ENCODE measurements at regions not wholly inside any gene's neighbourhood (a gene's known extent, or its start where the extent isn't known, plus 50 kb on each side); places are given as distances from the start of the nearest gene placed in this dataset.

DNA sequence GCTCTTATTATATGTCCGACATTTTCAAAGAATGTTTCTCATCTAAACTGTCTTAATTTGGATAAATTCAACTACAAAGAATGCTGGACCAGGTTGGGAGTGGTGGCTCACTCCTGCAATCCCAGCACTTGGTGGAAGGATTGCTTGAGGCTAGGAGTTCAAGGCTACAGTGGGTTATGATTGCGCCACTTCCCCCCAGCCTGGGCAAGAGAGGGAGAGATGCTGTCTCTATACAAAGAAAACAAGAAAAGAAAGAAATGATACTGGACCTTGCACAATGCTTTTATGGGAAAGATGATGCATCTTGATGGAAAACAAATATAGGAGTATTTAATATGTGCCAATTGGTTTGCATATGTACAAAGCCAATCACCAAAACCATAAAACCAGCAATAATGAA is 296.7 kb downstream of the LPIN1 start:
- Histone ChIP-seq H3K4me1 (no peaks in the 10 kb centered on the region), H3K4me3 (no peak overlapping the region), H3K9me3 (no peaks in the 10 kb centered on the region), H3K27me3 (no peaks in the 10 kb centered on the region), H3K27ac (no peak overlapping the region), H3K9ac (ENCODE audit: low read depth in 2 of 2, low read length in 2 of 2) (no peak overlapping the region), H3K36me3 (no peaks in the 10 kb centered on the region)
- intact Hi-C loops (cut with DNase I), result no loop called here
- no peak for DNase-seq
- TF ChIP-seq, protein P1, sequence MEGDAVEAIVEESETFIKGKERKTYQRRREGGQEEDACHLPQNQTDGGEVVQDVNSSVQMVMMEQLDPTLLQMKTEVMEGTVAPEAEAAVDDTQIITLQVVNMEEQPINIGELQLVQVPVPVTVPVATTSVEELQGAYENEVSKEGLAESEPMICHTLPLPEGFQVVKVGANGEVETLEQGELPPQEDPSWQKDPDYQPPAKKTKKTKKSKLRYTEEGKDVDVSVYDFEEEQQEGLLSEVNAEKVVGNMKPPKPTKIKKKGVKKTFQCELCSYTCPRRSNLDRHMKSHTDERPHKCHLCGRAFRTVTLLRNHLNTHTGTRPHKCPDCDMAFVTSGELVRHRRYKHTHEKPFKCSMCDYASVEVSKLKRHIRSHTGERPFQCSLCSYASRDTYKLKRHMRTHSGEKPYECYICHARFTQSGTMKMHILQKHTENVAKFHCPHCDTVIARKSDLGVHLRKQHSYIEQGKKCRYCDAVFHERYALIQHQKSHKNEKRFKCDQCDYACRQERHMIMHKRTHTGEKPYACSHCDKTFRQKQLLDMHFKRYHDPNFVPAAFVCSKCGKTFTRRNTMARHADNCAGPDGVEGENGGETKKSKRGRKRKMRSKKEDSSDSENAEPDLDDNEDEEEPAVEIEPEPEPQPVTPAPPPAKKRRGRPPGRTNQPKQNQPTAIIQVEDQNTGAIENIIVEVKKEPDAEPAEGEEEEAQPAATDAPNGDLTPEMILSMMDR (IDR thresholded peaks at IDR 0.05), result no peak

DNA sequence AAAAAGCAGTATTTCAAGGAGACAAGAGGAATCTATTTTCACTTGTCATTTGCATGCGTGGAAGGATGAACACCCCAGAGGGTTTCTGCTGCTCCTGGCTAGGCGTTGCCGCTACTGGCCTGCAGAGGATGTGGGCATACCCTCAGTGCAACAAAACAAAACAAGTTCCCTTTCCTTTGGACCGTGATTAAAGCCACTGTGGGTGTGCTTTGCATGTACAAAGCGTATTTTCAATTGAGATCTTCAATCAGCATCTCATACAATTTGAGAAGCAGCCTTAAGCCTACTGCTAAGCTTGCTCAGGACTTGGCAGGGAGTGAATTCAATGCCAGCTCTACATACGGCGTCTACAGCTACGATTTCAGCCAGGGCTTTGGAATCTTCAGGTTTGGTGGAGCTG is 298.4 kb downstream of the LPIN1 start:
- TF ChIP-seq, protein P1 (IDR thresholded peaks at IDR 0.05), result no peak
- no peak for DNase-seq
- Histone ChIP-seq H3K4me1 (no peaks in the 10 kb centered on the region), H3K36me3 (no peaks in the 10 kb centered on the region), H3K9ac (ENCODE audit: low read depth in 2 of 2, low read length in 2 of 2) (no peak overlapping the region), H3K9me3 (no peaks in the 10 kb centered on the region), H3K27ac (no peak overlapping the region), H3K27me3 (no peaks in the 10 kb centered on the region), H3K4me3 (no peak overlapping the region)
- intact Hi-C loops (cut with DNase I), result no loop called here

DNA sequence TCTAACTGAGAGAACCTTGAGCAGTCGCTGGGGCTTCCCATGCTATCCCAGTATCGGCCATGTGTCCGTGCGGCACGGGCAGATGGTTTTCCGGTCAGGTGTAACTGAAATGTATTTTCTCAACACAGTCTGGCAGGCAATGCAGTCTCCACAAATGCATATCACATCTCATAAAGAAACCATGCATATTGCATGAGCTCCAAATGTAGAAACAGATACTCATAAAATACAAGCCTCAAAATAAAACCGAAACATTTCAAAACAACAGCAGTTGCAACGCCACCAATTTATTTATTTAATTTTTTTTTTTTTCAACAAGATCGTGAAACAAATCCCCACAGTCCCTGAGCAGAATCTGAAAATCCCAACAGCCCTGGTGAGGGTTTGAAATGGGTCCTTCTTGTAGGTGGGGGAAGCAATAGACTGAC is 299.4 kb downstream of the LPIN1 start:
- Histone ChIP-seq H3K9ac (ENCODE audit: low read depth in 2 of 2, low read length in 2 of 2) (no peak overlapping the region), H3K4me1 (no peaks in the 10 kb centered on the region), H3K27ac (no peak overlapping the region), H3K27me3 (no peaks in the 10 kb centered on the region), H3K4me3 (no peak overlapping the region), H3K36me3 (no peaks in the 10 kb centered on the region), H3K9me3 (no peaks in the 10 kb centered on the region)
- intact Hi-C loops (cut with DNase I), result no loop called here
- TF ChIP-seq, protein P1 (IDR thresholded peaks at IDR 0.05), result no peak
- DNase-seq, result no peak

DNA sequence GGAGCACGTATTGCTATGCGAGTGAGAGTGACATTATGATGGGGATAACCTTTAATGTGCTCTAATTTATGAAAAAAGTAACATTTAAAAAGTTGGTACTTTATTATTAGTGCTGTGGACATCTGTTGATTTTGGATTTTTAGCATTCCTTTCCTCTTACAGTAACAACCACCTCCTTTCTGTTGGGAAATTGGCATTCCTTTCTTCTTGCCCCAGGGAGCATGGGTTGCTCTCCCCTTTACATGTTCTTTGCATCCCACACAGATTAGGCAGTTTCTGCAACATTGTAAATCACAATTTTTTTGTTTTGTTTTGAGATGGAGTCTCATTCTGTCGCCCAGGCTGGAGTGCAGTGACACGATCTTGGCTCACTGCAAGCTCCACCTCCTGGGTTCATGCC is 300.2 kb downstream of the LPIN1 start:
- H3K27ac ChIP-seq, result no peak overlapping the region
- H3K9ac ChIP-seq (ENCODE audit: low read depth in 2 of 2, low read length in 2 of 2), result no peak overlapping the region
- TF ChIP-seq, protein P1 (IDR thresholded peaks at IDR 0.05), result no peak
- no peaks in the 10 kb centered on the region for H3K36me3 ChIP-seq
- intact Hi-C loops (cut with DNase I), result no loop called here
- H3K4me3 ChIP-seq, result no peak overlapping the region
- DNase-seq, result no peak
- no peaks in the 10 kb centered on the region for H3K27me3 ChIP-seq
- H3K4me1 ChIP-seq, result no peaks in the 10 kb centered on the region
- no peaks in the 10 kb centered on the region for H3K9me3 ChIP-seq

- intact Hi-C loops (cut with DNase I), result no loop called here
- Histone ChIP-seq H3K4me1 (no peaks in the 10 kb centered on the region), H3K9me3 (no peaks in the 10 kb centered on the region), H3K27ac (no peak overlapping the region), H3K9ac (ENCODE audit: low read depth in 2 of 2, low read length in 2 of 2) (no peak overlapping the region), H3K27me3 (no peaks in the 10 kb centered on the region), H3K4me3 (no peak overlapping the region), H3K36me3 (no peaks in the 10 kb centered on the region)
- no peak for DNase-seq
- TF ChIP-seq, protein P1 (IDR thresholded peaks at IDR 0.05), result no peak
These were observed 301.3 kb downstream of the LPIN1 start for GRCh38 chr2:12047761-12048160.

DNA sequence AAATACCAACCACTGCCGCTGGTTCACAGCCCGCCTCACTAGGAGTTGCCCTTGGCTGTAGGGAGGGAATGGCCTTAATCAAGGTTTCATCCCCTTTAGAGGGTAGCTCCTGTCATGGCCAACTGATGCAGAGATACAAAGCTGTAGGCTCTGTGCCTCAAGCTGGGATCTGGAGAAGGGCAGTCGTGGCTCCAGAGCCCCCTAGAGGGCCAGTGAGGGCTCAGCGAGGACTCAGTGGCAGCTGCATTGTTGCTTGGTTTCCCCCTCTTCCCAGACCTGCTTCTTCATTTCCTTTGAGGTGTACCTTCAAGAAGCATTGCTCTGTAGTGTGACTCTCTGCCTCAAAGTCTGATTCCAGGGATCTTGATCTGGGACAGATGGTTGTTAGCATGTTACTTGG is 302.1 kb downstream of the LPIN1 start:
- intact Hi-C loops (cut with DNase I), result no loop called here
- Histone ChIP-seq H3K4me3 (no peak overlapping the region), H3K4me1 (no peaks in the 10 kb centered on the region), H3K9me3 (no peaks in the 10 kb centered on the region), H3K27ac (no peak overlapping the region), H3K36me3 (no peaks in the 10 kb centered on the region), H3K9ac (ENCODE audit: low read depth in 2 of 2, low read length in 2 of 2) (no peak overlapping the region), H3K27me3 (no peaks in the 10 kb centered on the region)
- TF ChIP-seq, protein P1 (IDR thresholded peaks at IDR 0.05), result no peak
- no peak for DNase-seq

All from colonic mucosa (tissue), 4 donors.